Chondrocyte (in vitro differentiated cells): ENCODE measurements at regions not wholly inside any gene's neighbourhood (a gene's known extent, or its start where the extent isn't known, plus 50 kb on each side); places are given as distances from the start of the nearest gene placed in this dataset.

Source experiments
- DNase-seq: peaks from one replicate; pipeline ENCODE4 v3.0.0; 2021; ENCODE audit warnings: mixed read lengths, low spot score
- H3K27ac Mint-ChIP-seq: one replicate; pipeline ENCODE4 v1.8.0; 2021; ENCODE audit warnings: mild to moderate bottlenecking, moderate library complexity, mixed read lengths; ENCODE audit not compliant: unreplicated experiment
- H3K27me3 Mint-ChIP-seq: 2 replicates; pipeline ENCODE4 v1.8.0; 2021; ENCODE audit warnings: low read depth, mixed read lengths
- H3K36me3 Mint-ChIP-seq: 2 replicates; pipeline ENCODE4 v1.8.0; 2021; ENCODE audit warnings: low read depth, mixed read lengths
- H3K4me1 Mint-ChIP-seq: 2 replicates; pipeline ENCODE4 v1.8.0; 2021; ENCODE audit warnings: low read depth, mild to moderate bottlenecking, mixed read lengths
- H3K4me3 Mint-ChIP-seq: one replicate; pipeline ENCODE4 v1.8.0; 2021; ENCODE audit warnings: mild to moderate bottlenecking, moderate library complexity, mixed read lengths; ENCODE audit not compliant: unreplicated experiment
- H3K9me3 Mint-ChIP-seq: 2 replicates; pipeline ENCODE4 v1.8.0; 2021; ENCODE audit warnings: low read depth, mixed read lengths
- TF ChIP-seq, protein P1 (sequence below): fragments of 200-600 bp; sonication (generic); IDR thresholded peaks from 2 replicates; pipeline ENCODE4 v1.5.0; 2021; ENCODE audit warnings: antibody characterized with exemption, mild to moderate bottlenecking, moderate library complexity

DNA sequence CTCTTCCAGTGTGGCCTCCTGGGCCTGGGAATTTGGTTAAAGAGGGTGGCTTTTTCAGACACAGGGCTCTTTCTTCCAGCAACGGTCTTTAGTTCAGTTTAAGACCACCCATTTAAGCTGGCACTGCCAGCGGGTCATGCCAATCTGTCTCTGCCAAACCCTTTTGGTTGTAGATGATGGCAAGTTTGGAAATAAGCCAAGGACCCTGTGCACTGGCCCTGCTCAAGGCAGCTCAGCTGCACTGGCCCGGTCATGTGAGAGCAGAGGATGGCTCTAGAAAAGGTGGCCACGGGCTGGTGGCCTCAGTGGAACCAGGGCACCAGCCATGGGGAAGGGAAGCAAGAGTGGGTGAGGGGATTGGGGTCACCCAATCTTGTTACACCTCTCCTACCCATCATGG lies 294.1 kb downstream of the GLRX3 start:
- no peak overlapping the region for H3K4me3 Mint-ChIP-seq
- no peaks in the 10 kb centered on the region for H3K36me3 Mint-ChIP-seq
- no peak for DNase-seq
- H3K27me3 Mint-ChIP-seq = no peaks in the 10 kb centered on the region
- H3K4me1 Mint-ChIP-seq = no peaks in the 10 kb centered on the region
- TF ChIP-seq, protein P1, sequence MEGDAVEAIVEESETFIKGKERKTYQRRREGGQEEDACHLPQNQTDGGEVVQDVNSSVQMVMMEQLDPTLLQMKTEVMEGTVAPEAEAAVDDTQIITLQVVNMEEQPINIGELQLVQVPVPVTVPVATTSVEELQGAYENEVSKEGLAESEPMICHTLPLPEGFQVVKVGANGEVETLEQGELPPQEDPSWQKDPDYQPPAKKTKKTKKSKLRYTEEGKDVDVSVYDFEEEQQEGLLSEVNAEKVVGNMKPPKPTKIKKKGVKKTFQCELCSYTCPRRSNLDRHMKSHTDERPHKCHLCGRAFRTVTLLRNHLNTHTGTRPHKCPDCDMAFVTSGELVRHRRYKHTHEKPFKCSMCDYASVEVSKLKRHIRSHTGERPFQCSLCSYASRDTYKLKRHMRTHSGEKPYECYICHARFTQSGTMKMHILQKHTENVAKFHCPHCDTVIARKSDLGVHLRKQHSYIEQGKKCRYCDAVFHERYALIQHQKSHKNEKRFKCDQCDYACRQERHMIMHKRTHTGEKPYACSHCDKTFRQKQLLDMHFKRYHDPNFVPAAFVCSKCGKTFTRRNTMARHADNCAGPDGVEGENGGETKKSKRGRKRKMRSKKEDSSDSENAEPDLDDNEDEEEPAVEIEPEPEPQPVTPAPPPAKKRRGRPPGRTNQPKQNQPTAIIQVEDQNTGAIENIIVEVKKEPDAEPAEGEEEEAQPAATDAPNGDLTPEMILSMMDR = no peak
- H3K9me3 Mint-ChIP-seq = peaks cover 62% of the 10 kb centered on the region
- no peak overlapping the region for H3K27ac Mint-ChIP-seq

DNA sequence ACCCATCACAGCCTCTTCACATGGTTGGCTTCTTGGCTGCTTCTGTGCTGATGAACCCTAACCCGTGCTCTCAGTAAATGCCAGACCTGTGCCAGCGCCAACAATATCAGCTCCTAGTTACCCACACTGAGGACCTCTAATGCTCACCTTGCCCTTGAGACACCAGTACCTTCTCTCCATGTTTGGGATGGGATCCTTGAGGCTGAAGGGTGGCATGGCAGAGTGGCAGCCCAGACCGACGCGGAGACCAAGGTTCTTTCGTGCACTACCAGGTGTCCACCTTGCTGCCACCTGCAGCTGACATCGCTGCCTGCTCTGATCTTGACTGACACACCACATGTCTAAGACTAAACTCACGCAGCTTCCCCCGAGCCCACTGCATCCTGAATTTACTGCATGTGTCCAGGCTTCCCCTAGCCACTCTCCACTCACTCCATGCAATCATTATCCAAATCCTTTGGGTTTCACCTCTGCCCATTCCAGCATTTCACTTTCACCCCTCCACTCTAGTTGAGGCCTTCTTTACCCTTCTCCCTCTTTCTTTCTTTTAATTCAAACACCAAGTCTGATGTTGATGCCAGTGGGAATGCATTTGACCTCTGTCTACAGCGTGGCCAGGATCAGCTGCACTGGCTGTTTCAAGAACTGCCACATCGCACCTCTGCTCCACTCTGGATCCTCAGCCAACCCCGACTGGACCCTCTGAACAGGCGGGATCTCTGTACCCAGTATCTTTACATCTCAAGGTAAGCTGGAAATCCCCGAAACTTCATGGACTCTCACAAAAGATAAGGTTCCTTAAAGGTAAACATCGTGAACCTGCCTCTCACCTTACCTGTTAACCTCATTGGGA lies 294.9 kb downstream of the GLRX3 start:
- H3K36me3 Mint-ChIP-seq = no peaks in the 10 kb centered on the region
- peaks cover 65% of the 10 kb centered on the region for H3K9me3 Mint-ChIP-seq
- H3K4me1 Mint-ChIP-seq = no peaks in the 10 kb centered on the region
- TF ChIP-seq, protein P1 = no peak
- H3K27ac Mint-ChIP-seq = no peak overlapping the region
- no peaks in the 10 kb centered on the region for H3K27me3 Mint-ChIP-seq
- H3K4me3 Mint-ChIP-seq = no peak overlapping the region
- no peak for DNase-seq

DNA sequence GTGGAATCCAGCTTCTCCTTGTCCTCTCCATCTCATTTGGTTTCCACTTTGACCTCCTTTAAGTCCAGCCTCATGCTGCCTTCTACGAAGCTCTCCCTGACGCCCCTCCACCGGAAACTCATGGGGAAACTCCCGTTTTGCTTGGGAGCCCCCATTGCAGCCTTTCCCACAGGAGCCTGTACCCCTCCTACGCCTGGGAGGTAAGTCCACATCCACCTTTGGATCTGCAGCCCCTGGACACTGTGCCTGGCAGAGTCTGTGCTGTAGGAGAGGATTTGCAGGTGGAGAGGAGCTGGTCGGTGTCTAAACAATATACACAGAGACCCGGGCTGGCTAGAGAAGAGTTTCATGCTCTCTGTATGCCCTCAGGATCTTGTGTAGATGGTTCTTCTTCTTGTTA lies 296.1 kb downstream of the GLRX3 start:
- TF ChIP-seq, protein P1 = no peak
- no peak for DNase-seq
- no peaks in the 10 kb centered on the region for H3K27me3 Mint-ChIP-seq
- H3K36me3 Mint-ChIP-seq = no peaks in the 10 kb centered on the region
- no peaks in the 10 kb centered on the region for H3K4me1 Mint-ChIP-seq
- H3K4me3 Mint-ChIP-seq = no peak overlapping the region
- no peak overlapping the region for H3K27ac Mint-ChIP-seq
- H3K9me3 Mint-ChIP-seq = peaks cover 71% of the 10 kb centered on the region

DNA sequence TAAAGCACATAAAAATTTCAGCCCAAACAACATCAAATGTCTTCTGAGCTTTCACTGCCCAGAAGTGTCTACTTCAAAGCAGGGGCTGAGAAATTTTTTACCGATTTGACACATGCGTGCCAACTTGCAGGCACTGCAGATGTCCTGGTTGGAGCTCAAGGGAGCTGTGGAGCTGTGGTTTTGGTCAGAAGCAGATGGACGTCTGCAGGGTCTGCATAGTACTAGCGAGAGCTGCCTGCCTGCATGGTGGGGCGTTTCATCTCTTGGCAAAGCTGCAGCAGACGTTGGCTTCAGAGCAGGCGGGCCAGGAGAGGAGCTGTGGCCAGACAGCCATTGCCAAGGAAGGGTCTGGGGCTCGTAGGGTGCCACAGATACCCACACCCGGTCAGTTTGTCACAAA lies 296.7 kb downstream of the GLRX3 start:
- no peaks in the 10 kb centered on the region for H3K27me3 Mint-ChIP-seq
- peaks cover 73% of the 10 kb centered on the region for H3K9me3 Mint-ChIP-seq
- H3K4me1 Mint-ChIP-seq = no peaks in the 10 kb centered on the region
- no peak for DNase-seq
- TF ChIP-seq, protein P1 = no peak
- no peak overlapping the region for H3K27ac Mint-ChIP-seq
- no peak overlapping the region for H3K4me3 Mint-ChIP-seq
- no peaks in the 10 kb centered on the region for H3K36me3 Mint-ChIP-seq

DNA sequence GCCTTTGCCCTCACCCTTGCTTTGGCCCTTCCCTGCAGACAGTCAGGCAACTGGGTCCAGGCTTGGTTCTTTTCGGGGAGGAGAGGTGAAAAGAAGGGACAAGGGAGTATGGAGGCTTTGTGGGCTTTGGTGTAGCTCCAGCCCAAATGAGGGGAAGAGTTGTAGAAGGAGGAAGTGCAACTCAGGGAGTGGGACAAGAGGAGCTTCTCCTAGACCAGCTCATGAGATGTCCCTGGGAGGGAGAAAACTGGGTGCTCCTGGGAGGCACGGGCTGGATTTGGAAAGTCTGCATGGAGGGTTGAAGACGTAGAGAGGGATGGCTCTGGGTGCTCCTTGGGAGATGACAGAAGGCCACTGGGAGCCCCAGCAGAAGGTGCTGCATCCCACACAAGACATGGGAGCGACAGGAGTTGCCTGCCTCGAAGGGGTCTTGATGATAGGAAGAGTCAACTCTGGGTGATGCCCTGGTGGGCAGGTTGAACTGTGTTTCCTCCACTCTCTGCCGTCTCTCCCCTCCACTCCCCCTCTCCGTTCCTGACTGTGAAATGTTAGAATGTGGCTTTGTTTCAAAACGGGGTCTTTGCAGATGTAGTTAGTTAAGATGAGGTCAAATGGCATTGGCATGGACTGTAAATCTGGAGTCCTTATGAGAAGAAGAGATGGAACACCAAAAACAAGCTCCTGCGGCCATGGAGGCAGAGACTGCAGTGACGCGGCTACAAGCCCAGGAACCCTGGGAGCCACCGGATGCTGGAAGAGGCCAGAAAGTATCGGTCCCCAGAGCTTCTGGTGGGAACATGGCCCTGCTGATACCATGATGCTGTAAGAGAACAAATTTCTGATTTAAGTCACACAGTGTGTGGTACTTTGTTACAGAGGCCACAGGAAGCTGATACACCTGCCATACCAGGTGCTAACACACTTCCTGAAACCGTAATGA lies 298.5 kb downstream of the GLRX3 start:
- Mint-ChIP-seq H3K27ac (no peak overlapping the region), H3K9me3 (peaks cover 66% of the 10 kb centered on the region), H3K4me1 (no peaks in the 10 kb centered on the region)

More for the DNA sequence above, 298.5 kb downstream of the GLRX3 start:
- no peaks in the 10 kb centered on the region for H3K36me3 Mint-ChIP-seq
- DNase-seq = no peak
- H3K27me3 Mint-ChIP-seq = no peaks in the 10 kb centered on the region
- TF ChIP-seq, protein P1 = no peak
- H3K4me3 Mint-ChIP-seq = no peak overlapping the region
